MM.1S (cell line): ENCODE measurements at regions not wholly inside any gene's neighbourhood (a gene's known extent, or its start where the extent isn't known, plus 50 kb on each side); places are given as distances from the start of the nearest gene placed in this dataset.

Experiments
- DNase-seq: peaks from one replicate; pipeline ENCODE4 v3.0.0-alpha.2; 2015
- H2AFZ ChIP-seq: fragments of 300-600 bp; sonication (generic); 2 replicates; pipeline ENCODE4 v1.6.0; 2016; ENCODE audit warnings: antibody characterized with exemption, low read length
- H3F3A ChIP-seq: fragments of 300-600 bp; sonication (generic); 2 replicates; pipeline ENCODE4 v1.6.1; 2016; ENCODE audit warnings: mild to moderate bottlenecking, antibody characterized with exemption, low read length, moderate library complexity, mixed read lengths; ENCODE audit not compliant: insufficient read depth
- H3K27ac ChIP-seq: fragments of 300-600 bp; sonication (generic); 2 replicates; pipeline ENCODE4 v1.5.1; 2016; ENCODE audit warnings: mild to moderate bottlenecking, low read length
- H3K27me3 ChIP-seq: fragments of 300-600 bp; sonication (generic); replicated peaks from 2 replicates; pipeline ENCODE4 v1.6.0; 2016; ENCODE audit warnings: low read length; ENCODE audit not compliant: insufficient read depth
- H3K36me3 ChIP-seq: fragments of 300-600 bp; sonication (generic); replicated peaks from 2 replicates; pipeline ENCODE4 v1.6.1; 2016; ENCODE audit warnings: mild to moderate bottlenecking, low read length, mixed read lengths; ENCODE audit not compliant: insufficient read depth
- H3K4me1 ChIP-seq: fragments of 300-600 bp; sonication (generic); 2 replicates; pipeline ENCODE4 v1.6.1; 2016; ENCODE audit warnings: low read length, mixed read lengths
- H3K4me2 ChIP-seq: fragments of 300-600 bp; sonication (generic); 2 replicates; pipeline ENCODE4 v1.6.0; 2016; ENCODE audit warnings: low read depth, low read length
- H3K4me3 ChIP-seq: fragments of 300-600 bp; sonication (generic); 2 replicates; pipeline ENCODE4 v1.5.1; 2016; ENCODE audit warnings: low read length, mixed read lengths
- H3K79me2 ChIP-seq: fragments of 300-600 bp; sonication (generic); 2 replicates; pipeline ENCODE4 v1.6.1; 2016; ENCODE audit warnings: mixed run types, low read length, mixed read lengths
- H3K9ac ChIP-seq: fragments of 300-600 bp; sonication (generic); 2 replicates; pipeline ENCODE4 v1.6.1; 2016; ENCODE audit warnings: low read length, mixed read lengths
- H3K9me2 ChIP-seq: fragments of 300-600 bp; sonication (generic); replicated peaks from 2 replicates; pipeline ENCODE4 v1.6.1; 2016; ENCODE audit warnings: mild to moderate bottlenecking, low read length, mixed read lengths; ENCODE audit not compliant: insufficient read depth
- H3K9me3 ChIP-seq: fragments of 300-600 bp; sonication (generic); replicated peaks from 2 replicates; pipeline ENCODE4 v1.6.1; 2016; ENCODE audit warnings: mild to moderate bottlenecking, low read length, mixed read lengths; ENCODE audit not compliant: insufficient read depth
- H4K20me1 ChIP-seq: fragments of 300-600 bp; sonication (generic); 2 replicates; pipeline ENCODE4 v1.6.1; 2016; ENCODE audit warnings: mild to moderate bottlenecking, low read length, moderate library complexity, mixed read lengths; ENCODE audit not compliant: insufficient read depth
- CTCF ChIP-seq: fragments of 300-600 bp; sonication (generic); IDR thresholded peaks from 2 replicates; pipeline ENCODE4 v1.5.1; 2016; ENCODE audit warnings: antibody characterized with exemption, low read length, mixed read lengths
- EZH2 ChIP-seq: fragments of 300-600 bp; sonication (generic); optimal IDR thresholded peaks from 2 replicates; pipeline ENCODE3; 2017; ENCODE audit warnings: low read depth, mild to moderate bottlenecking, antibody characterized with exemption, low read length, mixed read lengths
- EZH2phosphoT487 ChIP-seq: fragments of 300-600 bp; sonication (generic); IDR thresholded peaks from 2 replicates; pipeline ENCODE4 v1.6.1; 2018; ENCODE audit warnings: antibody characterized with exemption, low read length

- H3K9me2 ChIP-seq = no peaks in the 10 kb centered on the region
- no peaks in the 10 kb centered on the region for H3K27me3 ChIP-seq
- TF ChIP-seq EZH2phosphoT487 (no peak), CTCF (no peak), EZH2 (no peak)
- no peak overlapping the region for H2AFZ ChIP-seq
- H3K4me2 ChIP-seq = no peak overlapping the region
- no peaks in the 10 kb centered on the region for H3F3A ChIP-seq
- H3K9me3 ChIP-seq = no peaks in the 10 kb centered on the region
- no peak overlapping the region for H3K9ac ChIP-seq
- no peaks in the 10 kb centered on the region for H3K79me2 ChIP-seq
- H3K27ac ChIP-seq = no peak overlapping the region
- H4K20me1 ChIP-seq = no peaks in the 10 kb centered on the region
- DNase-seq = no peak
- H3K4me3 ChIP-seq = no peak overlapping the region
- no peaks in the 10 kb centered on the region for H3K4me1 ChIP-seq
- no peaks in the 10 kb centered on the region for H3K36me3 ChIP-seq
Observed at GRCh38 chr10:8288600-8288999, 234.1 kb downstream of the GATA3 start.

- Histone ChIP-seq H3K36me3 (no peaks in the 10 kb centered on the region), H3K4me1 (no peaks in the 10 kb centered on the region), H3K9ac (no peak overlapping the region), H4K20me1 (no peaks in the 10 kb centered on the region), H2AFZ (no peak overlapping the region), H3K27ac (no peak overlapping the region), H3K9me3 (no peaks in the 10 kb centered on the region), H3K4me3 (no peak overlapping the region), H3K4me2 (no peak overlapping the region), H3K79me2 (no peaks in the 10 kb centered on the region), H3K27me3 (no peaks in the 10 kb centered on the region), H3F3A (no peaks in the 10 kb centered on the region), H3K9me2 (no peaks in the 10 kb centered on the region)
- TF ChIP-seq EZH2phosphoT487 = no peak
- no peak for TF ChIP-seq CTCF
- TF ChIP-seq EZH2 = no peak
- DNase-seq = no peak
Observed at GRCh38 chr10:8289186-8289924, 234.9 kb downstream of the GATA3 start.

DNA sequence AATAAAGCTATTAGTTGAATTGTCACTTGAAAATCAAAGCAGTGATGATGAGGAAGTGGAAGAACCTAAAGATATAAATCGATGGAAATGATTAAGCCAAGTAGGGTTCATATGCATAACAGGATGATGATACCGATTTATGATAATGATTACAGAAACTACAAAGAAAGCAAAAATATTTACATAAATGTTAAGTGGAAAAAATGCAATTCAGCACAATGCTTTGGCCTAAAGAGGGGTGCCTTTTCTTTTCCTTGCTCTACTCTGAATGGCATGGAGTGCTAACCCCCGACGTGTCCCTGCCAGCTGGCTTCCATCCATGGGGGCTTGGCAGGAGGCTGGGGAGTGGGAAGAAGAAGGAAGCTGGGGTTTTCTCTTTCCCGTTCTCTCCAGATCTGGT lies 240.3 kb downstream of the GATA3 start:
- Histone ChIP-seq H3K79me2 (no peaks in the 10 kb centered on the region), H3F3A (no peaks in the 10 kb centered on the region), H3K9ac (no peak overlapping the region), H3K27ac (no peak overlapping the region), H3K36me3 (no peaks in the 10 kb centered on the region), H3K4me2 (no peak overlapping the region), H3K4me1 (no peaks in the 10 kb centered on the region), H3K9me2 (no peaks in the 10 kb centered on the region), H3K9me3 (no peaks in the 10 kb centered on the region), H2AFZ (no peak overlapping the region), H3K4me3 (no peak overlapping the region), H3K27me3 (no peaks in the 10 kb centered on the region), H4K20me1 (no peaks in the 10 kb centered on the region)
- TF ChIP-seq CTCF = no peak
- no peak for TF ChIP-seq EZH2phosphoT487
- no peak for TF ChIP-seq EZH2
- DNase-seq = no peak
